Fibroblast of villous mesenchyme (primary cell): ENCODE measurements at regions not wholly inside any gene's neighbourhood (a gene's known extent, or its start where the extent isn't known, plus 50 kb on each side); places are given as distances from the start of the nearest gene placed in this dataset.
"Not testable (repeated sequence)": the region's sequence is repeated elsewhere in the genome, so short reads cannot be mapped to it uniquely, and the experiment has no call there.

ENCODE experiments used
- DNase-seq: peaks from one replicate; pipeline ENCODE4 v3.0.0-alpha.2; 2010; ENCODE audit warnings: low read depth
- H3K4me3 ChIP-seq: 2 replicates; pipeline ENCODE4 v1.5.1; 2011; ENCODE audit warnings: low read depth, mild to moderate bottlenecking, low read length
- CTCF ChIP-seq: IDR thresholded peaks from 2 replicates; pipeline ENCODE4 v1.5.1; 2012; ENCODE audit warnings: low read depth, mild to moderate bottlenecking, low read length; ENCODE audit not compliant: insufficient read depth

- TF ChIP-seq CTCF, result no peak
- H3K4me3 ChIP-seq, result no peak overlapping the region
- DNase-seq, result no peak
Observed at GRCh38 chr1:103997631-103998030, 247.9 kb downstream of the AMY1C start.

GRCh38 chr1:104018922-104019674, 269.4 kb downstream of the AMY1C start:
- no peak overlapping the region for H3K4me3 ChIP-seq
- no peak for TF ChIP-seq CTCF

GRCh38 chr1:104019675-104020049, 270.0 kb downstream of the AMY1C start:
- TF ChIP-seq CTCF, result no peak
- no peak for DNase-seq
- no peak overlapping the region for H3K4me3 ChIP-seq

More at GRCh38 chr1:104018922-104019674, 269.4 kb downstream of the AMY1C start:
- no peak for DNase-seq

- no peak overlapping the region for H3K4me3 ChIP-seq
- TF ChIP-seq CTCF, result no peak
- no peak for DNase-seq
Observed at GRCh38 chr1:104028416-104029035, 278.8 kb downstream of the AMY1C start.

GRCh38 chr1:104029456-104029970, 279.8 kb downstream of the AMY1C start:
- H3K4me3 ChIP-seq, result no peak overlapping the region
- no peak for TF ChIP-seq CTCF
- no peak for DNase-seq

GRCh38 chr1:104056786-104057185, 307.1 kb downstream of the AMY1C start:
- no peak for DNase-seq
- no peak for TF ChIP-seq CTCF

GRCh38 chr1:104057219-104057898, 307.7 kb downstream of the AMY1C start:
- not testable (repeated sequence) for DNase-seq, H3K4me3 ChIP-seq

More at GRCh38 chr1:104056786-104057185, 307.1 kb downstream of the AMY1C start:
- no peak overlapping the region for H3K4me3 ChIP-seq

- not testable (repeated sequence) for DNase-seq, H3K4me3 ChIP-seq
Observed at GRCh38 chr1:104061637-104062036, 311.9 kb downstream of the AMY1C start.
